Activated CD4-positive, alpha-beta T cell treated with anti-CD3 and anti-CD28 coated beads for 36 hours (primary cell): ENCODE measurements at regions not wholly inside any gene's neighbourhood (a gene's known extent, or its start where the extent isn't known, plus 50 kb on each side); places are given as distances from the start of the nearest gene placed in this dataset.
"Not testable (repeated sequence)": the region's sequence is repeated elsewhere in the genome, so short reads cannot be mapped to it uniquely, and the experiment has no call there.

Experiments
- ATAC-seq: fragments of 200-7000 bp; cut with Tn5 transposase; one replicate; pipeline ENCODE4 v1.10.0; 2021; ENCODE audit warnings: mild to moderate bottlenecking, moderate library complexity
- CTCF ChIA-PET: fragments of 350-600 bp; sonication (Branson Sonifier 250); formaldehyde crosslinking; loops from one replicate; lab custom pipeline; 2021; ENCODE audit warnings: antibody characterized with exemption; lab: Charles Lee
- POLR2A ChIA-PET: fragments of 350-600 bp; sonication (Branson Sonifier 250); formaldehyde crosslinking; loops from one replicate; lab custom pipeline; 2021; ENCODE audit warnings: antibody characterized with exemption, inconsistent platforms; lab: Charles Lee
- DNase-seq: peaks from one replicate; pipeline ENCODE4 v3.0.0-alpha.2; 2020
- H3K27ac Mint-ChIP-seq: one replicate; pipeline ENCODE4 v1.8.0; 2021; ENCODE audit warnings: mixed read lengths
- H3K27me3 Mint-ChIP-seq: one replicate; pipeline ENCODE4 v1.8.0; 2021; ENCODE audit warnings: mixed read lengths
- H3K36me3 Mint-ChIP-seq: one replicate; pipeline ENCODE4 v1.8.0; 2021; ENCODE audit warnings: low read depth, mixed read lengths
- H3K4me1 Mint-ChIP-seq: one replicate; pipeline ENCODE4 v1.8.0; 2021; ENCODE audit warnings: mixed read lengths
- H3K4me3 Mint-ChIP-seq: one replicate; pipeline ENCODE4 v1.8.0; 2021; ENCODE audit warnings: mild to moderate bottlenecking, moderate library complexity, mixed read lengths
- H3K9me3 Mint-ChIP-seq: one replicate; pipeline ENCODE4 v1.8.0; 2021; ENCODE audit warnings: low read depth, mixed read lengths
- intact Hi-C, 2 experiments: fragments of 100-400 bp; cut with DNase I in 1 of 2; cut with micrococcal nuclease in 1 of 2; formaldehyde crosslinking; loops; one replicate each; pipeline versions ENCODE4 v1.14.2 to v1.15.1; 2022 to 2024; cut with DNase I, micrococcal nuclease

- peak overlapping the region; percentile 8 for H3K27ac Mint-ChIP-seq
- no peaks in the 10 kb centered on the region for H3K9me3 Mint-ChIP-seq
- intact Hi-C loops = no loop called here
- no peak for DNase-seq
- CTCF ChIA-PET = interaction anchor here (1.5 kb wide), 1 partner anchor 10 kb away, joined by 4 read pairs; no protein-coding TSS in a partner anchor
- H3K4me3 Mint-ChIP-seq = no peak overlapping the region
- H3K4me1 Mint-ChIP-seq = no peaks in the 10 kb centered on the region
- H3K27me3 Mint-ChIP-seq = no peaks in the 10 kb centered on the region
- POLR2A ChIA-PET = interaction anchor here (0.9 kb wide), 1 partner anchor 67 kb away, joined by 3 read pairs; no protein-coding TSS in a partner anchor
- H3K36me3 Mint-ChIP-seq = peaks cover 29% of the 10 kb centered on the region
- ATAC-seq = no peak
Measured at GRCh38 chr6:144449911-144450597, 164.9 kb downstream of the UTRN start.

- POLR2A ChIA-PET = no interaction called here
- H3K27ac Mint-ChIP-seq = peak overlapping the region; percentile 78
Measured at GRCh38 chr6:144460327-144461095, 175.4 kb downstream of the UTRN start.

GRCh38 chr6:144462058-144462457 lies 176.9 kb downstream of the UTRN start:
- H3K9me3 Mint-ChIP-seq = no peaks in the 10 kb centered on the region
- DNase-seq = no peak
- peaks cover 49% of the 10 kb centered on the region for H3K36me3 Mint-ChIP-seq
- H3K4me1 Mint-ChIP-seq = peaks cover 20% of the 10 kb centered on the region
- H3K27ac Mint-ChIP-seq = no peak overlapping the region
- CTCF ChIA-PET = interaction anchor here (2.7 kb wide), 1 partner anchor 19 kb away, joined by 7 read pairs; no protein-coding TSS in a partner anchor
- H3K27me3 Mint-ChIP-seq = no peaks in the 10 kb centered on the region
- no peak for ATAC-seq
- POLR2A ChIA-PET = no interaction called here
- no peak overlapping the region for H3K4me3 Mint-ChIP-seq
- intact Hi-C loops = no loop called here

More at GRCh38 chr6:144460327-144461095, 175.4 kb downstream of the UTRN start:
- intact Hi-C loops = no loop called here
- Mint-ChIP-seq H3K27me3 (no peaks in the 10 kb centered on the region), H3K4me1 (peaks cover 17% of the 10 kb centered on the region), H3K36me3 (peaks cover 49% of the 10 kb centered on the region), H3K4me3 (peak overlapping the region; percentile 40), H3K9me3 (no peaks in the 10 kb centered on the region)
- no peak for DNase-seq
- peak; percentile 92 for ATAC-seq
- CTCF ChIA-PET = interaction anchor here (0.9 to 2.7 kb wide), 4 partner anchors 11 to 179 kb away, joined by 3 to 7 read pairs (median 4); no protein-coding TSS in a partner anchor

GRCh38 chr6:144466716-144467115 lies 181.6 kb downstream of the UTRN start:
- Mint-ChIP-seq H3K4me1 (peaks cover 27% of the 10 kb centered on the region), H3K36me3 (peaks cover 34% of the 10 kb centered on the region), H3K4me3 (no peak overlapping the region), H3K9me3 (no peaks in the 10 kb centered on the region), H3K27ac (no peak overlapping the region), H3K27me3 (no peaks in the 10 kb centered on the region)
- ChIA-PET CTCF (interaction anchor here (0.6 kb wide), 1 partner anchor 77 kb away, joined by 3 read pairs; no protein-coding TSS in a partner anchor), POLR2A (no interaction called here)
- ATAC-seq (no peak), DNase-seq (no peak)
- intact Hi-C loops = loop anchor here (5.0 kb wide), 3 partner anchors 114 to 179 kb away; partner anchors contain the start of gene UTRN (in 1 of the 2)

- DNase-seq = no peak
- Mint-ChIP-seq H3K36me3 (peaks cover 28% of the 10 kb centered on the region), H3K4me3 (no peak overlapping the region), H3K27ac (no peak overlapping the region), H3K9me3 (no peaks in the 10 kb centered on the region), H3K27me3 (no peaks in the 10 kb centered on the region), H3K4me1 (peaks cover 27% of the 10 kb centered on the region)
- intact Hi-C loops = loop anchor here (5.0 kb wide), 3 partner anchors 115 to 180 kb away; partner anchors contain the start of gene UTRN (in 1 of the 2)
- CTCF ChIA-PET = interaction anchor here (0.7 to 0.8 kb wide), 2 partner anchors 8 to 15 kb away, joined by 3 read pairs; no protein-coding TSS in a partner anchor
- no peak for ATAC-seq
- POLR2A ChIA-PET = no interaction called here
Measured at GRCh38 chr6:144467172-144467762, 182.1 kb downstream of the UTRN start.

GRCh38 chr6:144467921-144468320 lies 182.8 kb downstream of the UTRN start:
- DNase-seq (no peak), ATAC-seq (no peak)
- no peak overlapping the region for H3K4me3 Mint-ChIP-seq
- H3K27ac Mint-ChIP-seq = no peak overlapping the region
- ChIA-PET POLR2A (no interaction called here), CTCF (interaction anchor here (0.6 to 1.8 kb wide), 3 partner anchors 9 to 608 kb away, joined by 3 to 9 read pairs (median 3); no protein-coding TSS in a partner anchor)
- intact Hi-C loops = loop anchor here (5.0 kb wide), 3 partner anchors 116 to 181 kb away; partner anchors contain the start of gene UTRN (in 1 of the 2)
- no peaks in the 10 kb centered on the region for H3K9me3 Mint-ChIP-seq
- H3K4me1 Mint-ChIP-seq = peaks cover 27% of the 10 kb centered on the region
- no peaks in the 10 kb centered on the region for H3K27me3 Mint-ChIP-seq
- peaks cover 23% of the 10 kb centered on the region for H3K36me3 Mint-ChIP-seq

- ATAC-seq (peak; percentile 44), DNase-seq (peak; percentile 43)
- no peaks in the 10 kb centered on the region for H3K9me3 Mint-ChIP-seq
- H3K36me3 Mint-ChIP-seq = peaks cover 21% of the 10 kb centered on the region
- peak overlapping the region; percentile 92 for H3K27ac Mint-ChIP-seq
- ChIA-PET POLR2A (interaction anchor here (1.0 kb wide), 1 partner anchor 221 kb away, joined by 12 read pairs; no protein-coding TSS in a partner anchor), CTCF (interaction anchor here (1.8 kb wide), 1 partner anchor 13 kb away, joined by 9 read pairs; no protein-coding TSS in a partner anchor)
- intact Hi-C loops = loop anchor here (5.0 kb wide), 3 partner anchors 116 to 181 kb away; partner anchors contain the start of gene UTRN (in 1 of the 2)
- H3K27me3 Mint-ChIP-seq = no peaks in the 10 kb centered on the region
- peak overlapping the region; percentile 62 for H3K4me3 Mint-ChIP-seq
- peaks cover 27% of the 10 kb centered on the region for H3K4me1 Mint-ChIP-seq
Measured at GRCh38 chr6:144468709-144469108, 183.6 kb downstream of the UTRN start.

- H3K9me3 Mint-ChIP-seq = no peaks in the 10 kb centered on the region
- H3K27ac Mint-ChIP-seq = peak overlapping the region; percentile 92
- ChIA-PET CTCF (interaction anchor here (0.8 to 1.8 kb wide), 2 partner anchors 13 to 124 kb away, joined by 3 to 9 read pairs; no protein-coding TSS in a partner anchor), POLR2A (interaction anchor here (0.6 to 1.0 kb wide), 2 partner anchors 54 to 221 kb away, joined by 3 to 12 read pairs; no protein-coding TSS in a partner anchor)
- peak overlapping the region; percentile 62 for H3K4me3 Mint-ChIP-seq
- DNase-seq (peak; percentile 41), ATAC-seq (peak; percentile 89)
- intact Hi-C loops = loop anchor here (5.0 kb wide), 3 partner anchors 117 to 182 kb away; partner anchors contain the start of gene UTRN (in 1 of the 2)
- H3K27me3 Mint-ChIP-seq = no peaks in the 10 kb centered on the region
- peaks cover 27% of the 10 kb centered on the region for H3K4me1 Mint-ChIP-seq
- H3K36me3 Mint-ChIP-seq = peaks cover 19% of the 10 kb centered on the region
Measured at GRCh38 chr6:144469144-144469575, 184.0 kb downstream of the UTRN start.

GRCh38 chr6:144470201-144470600 lies 185.1 kb downstream of the UTRN start:
- DNase-seq, H3K27ac Mint-ChIP-seq, H3K9me3 Mint-ChIP-seq, H3K27me3 Mint-ChIP-seq, H3K4me3 Mint-ChIP-seq, ATAC-seq, POLR2A ChIA-PET, intact Hi-C loops: not testable (repeated sequence)
- Mint-ChIP-seq H3K36me3 (peaks cover 19% of the 10 kb centered on the region), H3K4me1 (peaks cover 27% of the 10 kb centered on the region)
- CTCF ChIA-PET = interaction anchor here (0.7 kb wide), 1 partner anchor 189 kb away, joined by 3 read pairs; no protein-coding TSS in a partner anchor

- ATAC-seq (no peak), DNase-seq (no peak)
- H3K27me3 Mint-ChIP-seq = no peaks in the 10 kb centered on the region
- intact Hi-C loops = no loop called here
- H3K36me3 Mint-ChIP-seq = peaks cover 26% of the 10 kb centered on the region
- H3K4me1 Mint-ChIP-seq = peaks cover 24% of the 10 kb centered on the region
- H3K4me3 Mint-ChIP-seq = no peak overlapping the region
- no peak overlapping the region for H3K27ac Mint-ChIP-seq
- POLR2A ChIA-PET = no interaction called here
- CTCF ChIA-PET = interaction anchor here (2.2 kb wide), 1 partner anchor 10 kb away, joined by 14 read pairs; no protein-coding TSS in a partner anchor
- H3K9me3 Mint-ChIP-seq = no peaks in the 10 kb centered on the region
Measured at GRCh38 chr6:144471986-144472385, 186.9 kb downstream of the UTRN start.
